Endothelial cell of umbilical vein (primary cell): ENCODE measurements at regions not wholly inside any gene's neighbourhood (a gene's known extent, or its start where the extent isn't known, plus 50 kb on each side); places are given as distances from the start of the nearest gene placed in this dataset.

Experiments
- BruUV-seq: library from RNA; stranded (reverse); fragments of 400-500 nt; replicated peaks from 2 replicates; lab custom pipeline; 2021; lab: Mats Ljungman, UMichigan
- CTCF ChIA-PET: fragments of 300-600, 350-600 bp; sonication (Branson Sonifier 250); formaldehyde crosslinking; loops from one replicate; lab custom pipeline; 2021; ENCODE audit warnings: antibody characterized with exemption, inconsistent platforms; lab: Charles Lee
- POLR2A ChIA-PET: fragments of 300-600, 350-600 bp; sonication (Branson Sonifier 250); formaldehyde crosslinking; loops from one replicate; lab custom pipeline; 2021; ENCODE audit warnings: antibody characterized with exemption, inconsistent platforms; lab: Charles Lee
- DNase-seq: peaks from one replicate; pipeline ENCODE4 v3.0.0-alpha.2; 2011; ENCODE audit warnings: low read depth, low spot score
- FAIRE-seq: peaks from 2 replicates; lab custom pipeline; 2011; peaks lifted over from hg19 to GRCh38; lab: Jason Lieb, UNC
- H2AFZ ChIP-seq: 2 replicates; pipeline ENCODE4 v1.6.0; 2012; ENCODE audit warnings: low read depth, low read length, control low read depth, inconsistent platforms
- H3K27ac ChIP-seq: 2 replicates; pipeline ENCODE4 v1.5.1; 2011; ENCODE audit warnings: low read depth, mild to moderate bottlenecking, control low read depth, low read length, moderate library complexity; ENCODE audit not compliant: insufficient read depth
- H3K27me3 ChIP-seq, 2 experiments: 2 replicates each; pipeline versions ENCODE4 v1.6.0 to v1.6.1; 2011; ENCODE audit warnings: low read length in 2 of 2, mixed read lengths in 1 of 2; ENCODE audit not compliant: control insufficient read depth in 2 of 2, insufficient read depth in 2 of 2
- H3K36me3 ChIP-seq, 2 experiments: 2 replicates in 1 of 2; 3 replicates in 1 of 2; pipeline ENCODE4 v1.5.1; 2011; ENCODE audit warnings: low read length in 2 of 2, mild to moderate bottlenecking in 1 of 2, moderate library complexity in 1 of 2; ENCODE audit not compliant: control insufficient read depth in 2 of 2, insufficient read depth in 2 of 2; ENCODE audit errors: extremely low read depth in 1 of 2
- H3K4me1 ChIP-seq: 3 replicates; pipeline ENCODE4 v1.5.1; 2011; ENCODE audit warnings: mild to moderate bottlenecking, low read length; ENCODE audit not compliant: control insufficient read depth, insufficient read depth; ENCODE audit errors: extremely low read depth
- H3K4me2 ChIP-seq: 2 replicates; pipeline ENCODE4 v1.6.1; 2011; ENCODE audit warnings: low read length, control low read depth, mixed read lengths; ENCODE audit not compliant: insufficient read depth
- H3K4me3 ChIP-seq, 3 experiments: fragments of 200-600 bp in 1 of 3; sonication (generic), shearing (Covaris generic) in 1 of 3; replicated peaks in 1 of 3; 2 replicates each; pipeline ENCODE4 v1.5.1; 2011 to 2016; ENCODE audit warnings: control low read depth in 3 of 3, low read length in 3 of 3, mild to moderate bottlenecking in 2 of 3, inconsistent platforms in 1 of 3, low read depth in 1 of 3, moderate library complexity in 1 of 3; ENCODE audit not compliant: insufficient read depth in 1 of 3
- H3K79me2 ChIP-seq: 2 replicates; pipeline ENCODE4 v1.6.0; 2012; ENCODE audit warnings: low read length, inconsistent platforms; ENCODE audit not compliant: control insufficient read depth, insufficient read depth
- H3K9ac ChIP-seq: replicated peaks from 2 replicates; pipeline ENCODE3; 2011; ENCODE audit warnings: low read length, control low read depth; ENCODE audit not compliant: insufficient read depth; ENCODE audit errors: extremely low read depth
- H3K9me1 ChIP-seq: replicated peaks from 3 replicates; pipeline ENCODE4 v1.6.0; 2011; ENCODE audit warnings: mild to moderate bottlenecking, low read length; ENCODE audit not compliant: control insufficient read depth, insufficient read depth; ENCODE audit errors: extremely low read depth
- H3K9me3 ChIP-seq: replicated peaks from 2 replicates; pipeline ENCODE4 v1.5.1; 2012; ENCODE audit warnings: low read length, inconsistent platforms; ENCODE audit not compliant: control insufficient read depth, insufficient read depth
- H4K20me1 ChIP-seq: replicated peaks from 2 replicates; pipeline ENCODE3; 2011; ENCODE audit warnings: mild to moderate bottlenecking, low read length; ENCODE audit not compliant: control insufficient read depth, insufficient read depth; ENCODE audit errors: extremely low read depth
- EZH2 ChIP-seq: IDR thresholded peaks from 2 replicates; pipeline ENCODE4 v1.6.1; 2012; ENCODE audit warnings: borderline replicate concordance, low read depth, mild to moderate bottlenecking, moderate library complexity, low read length, inconsistent platforms; ENCODE audit not compliant: severe bottlenecking
- GATA2 ChIP-seq: IDR thresholded peaks from 2 replicates; pipeline ENCODE4 v1.7.0; 2011; ENCODE audit warnings: low read depth, mild to moderate bottlenecking, moderate library complexity, mixed read lengths, low read length; ENCODE audit not compliant: insufficient read length, insufficient read depth
- JUN ChIP-seq: IDR thresholded peaks from 2 replicates; pipeline ENCODE4 v1.6.1; 2011; ENCODE audit warnings: borderline replicate concordance, low read depth; ENCODE audit not compliant: insufficient read length, insufficient read depth
- MYC ChIP-seq: IDR thresholded peaks from one replicate; pipeline ENCODE4 v1.6.1; 2011; ENCODE audit warnings: mild to moderate bottlenecking, low read depth, low read length
- POLR2A ChIP-seq: IDR thresholded peaks from 2 replicates; pipeline ENCODE4 v1.6.1; 2012; ENCODE audit warnings: low read depth, mild to moderate bottlenecking, control low read depth, low read length
- POLR2AphosphoS5 ChIP-seq: IDR thresholded peaks from 2 replicates; pipeline ENCODE4 v1.6.1; 2012; ENCODE audit warnings: low read depth, mild to moderate bottlenecking, control low read depth, low read length, moderate library complexity; ENCODE audit not compliant: insufficient read depth
- dilution Hi-C: fragments of 300-500 bp; cut with MboI; formaldehyde crosslinking; loops from one replicate; pipeline ENCODE4 v1.15.0; 2019; ENCODE audit warnings: low sequenced_read_pairs; ENCODE audit not compliant: extremely low pct_ligation_motif_present
- intact Hi-C: fragments of 100-400 bp; cut with micrococcal nuclease; formaldehyde crosslinking; loops from one replicate; pipeline ENCODE4 v1.10.0; 2022
- TF ChIP-seq, protein P1 (sequence below), 2 donors: IDR thresholded peaks; 1 replicate in 1 of 2; 2 replicates in 1 of 2; pipeline ENCODE4 v1.5.1; 2011; ENCODE audit warnings: low read length in 2 of 2, mild to moderate bottlenecking in 2 of 2, moderate library complexity in 2 of 2, control low read depth in 1 of 2, inconsistent platforms in 1 of 2, low read depth in 1 of 2; ENCODE audit not compliant: insufficient read depth in 1 of 2; ENCODE audit errors: extremely low read depth in 1 of 2

DNA sequence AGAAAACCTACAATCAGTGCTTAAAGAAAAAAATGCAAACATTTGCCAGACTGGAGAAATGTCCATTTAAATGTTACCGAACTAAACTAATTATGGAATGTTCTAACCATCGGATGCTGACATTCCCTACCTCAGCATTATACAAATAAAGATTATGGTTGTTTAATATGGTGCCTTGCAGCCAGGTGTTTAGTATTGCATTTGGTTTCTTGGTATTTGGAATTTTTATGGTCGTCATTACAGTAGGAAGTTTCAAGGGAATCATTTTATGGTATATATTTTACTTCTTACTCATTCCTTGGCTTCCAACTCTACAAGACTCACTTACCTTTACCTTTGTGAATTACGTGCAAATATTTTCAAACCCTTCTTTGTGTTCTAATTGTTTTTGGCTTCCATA, 103.1 kb upstream of the PNPLA4 start:
- Histone ChIP-seq H3K36me3 (no peaks in the 10 kb centered on the region), H3K9me1 (no peaks in the 10 kb centered on the region), H3K9me3 (no peaks in the 10 kb centered on the region), H3K9ac (no peak overlapping the region), H3K4me3 (no peak overlapping the region), H3K27me3 (no peaks in the 10 kb centered on the region), H4K20me1 (no peaks in the 10 kb centered on the region), H3K27ac (no peak overlapping the region), H3K4me1 (no peaks in the 10 kb centered on the region), H3K4me2 (no peak overlapping the region), H2AFZ (no peak overlapping the region), H3K79me2 (no peaks in the 10 kb centered on the region)
- POLR2A ChIA-PET = no interaction called here
- DNase-seq (no peak), FAIRE-seq (no peak)
- CTCF ChIA-PET = no interaction called here
- BruUV-seq = no TSS peak
- dilution Hi-C loops (no loop called here), intact Hi-C loops (no loop called here)
- TF ChIP-seq JUN = no peak
- TF ChIP-seq POLR2A = no peak
- TF ChIP-seq, protein P1, sequence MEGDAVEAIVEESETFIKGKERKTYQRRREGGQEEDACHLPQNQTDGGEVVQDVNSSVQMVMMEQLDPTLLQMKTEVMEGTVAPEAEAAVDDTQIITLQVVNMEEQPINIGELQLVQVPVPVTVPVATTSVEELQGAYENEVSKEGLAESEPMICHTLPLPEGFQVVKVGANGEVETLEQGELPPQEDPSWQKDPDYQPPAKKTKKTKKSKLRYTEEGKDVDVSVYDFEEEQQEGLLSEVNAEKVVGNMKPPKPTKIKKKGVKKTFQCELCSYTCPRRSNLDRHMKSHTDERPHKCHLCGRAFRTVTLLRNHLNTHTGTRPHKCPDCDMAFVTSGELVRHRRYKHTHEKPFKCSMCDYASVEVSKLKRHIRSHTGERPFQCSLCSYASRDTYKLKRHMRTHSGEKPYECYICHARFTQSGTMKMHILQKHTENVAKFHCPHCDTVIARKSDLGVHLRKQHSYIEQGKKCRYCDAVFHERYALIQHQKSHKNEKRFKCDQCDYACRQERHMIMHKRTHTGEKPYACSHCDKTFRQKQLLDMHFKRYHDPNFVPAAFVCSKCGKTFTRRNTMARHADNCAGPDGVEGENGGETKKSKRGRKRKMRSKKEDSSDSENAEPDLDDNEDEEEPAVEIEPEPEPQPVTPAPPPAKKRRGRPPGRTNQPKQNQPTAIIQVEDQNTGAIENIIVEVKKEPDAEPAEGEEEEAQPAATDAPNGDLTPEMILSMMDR (IDR thresholded peaks at IDR 0.05; ENCODE audit: extremely low read depth in 1 of 2, insufficient read depth in 1 of 2, low read depth in 1 of 2, low read length in 2 of 2) = no peak
- TF ChIP-seq MYC = no peak
- TF ChIP-seq EZH2 = no peak
- no peak for TF ChIP-seq POLR2AphosphoS5
- no peak for TF ChIP-seq GATA2

DNA sequence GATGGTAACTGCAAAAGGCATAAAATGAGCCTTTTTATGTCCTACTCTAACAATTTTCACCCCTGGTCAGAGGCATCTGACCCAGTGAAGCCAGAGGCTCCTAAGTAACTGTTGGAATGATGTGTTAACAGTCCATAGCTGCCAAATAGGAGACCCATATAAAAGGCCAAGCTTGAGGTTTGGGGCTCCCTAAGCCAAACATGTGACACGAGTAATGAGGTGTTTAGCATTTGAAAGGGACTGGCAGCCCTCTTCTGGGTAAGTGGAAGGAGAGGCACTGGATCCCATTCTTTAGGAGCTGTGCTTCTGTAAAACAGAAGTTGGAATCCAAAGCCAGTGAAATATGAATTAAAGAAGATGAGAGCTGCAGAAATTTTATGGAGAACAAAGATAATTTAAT, 100.6 kb upstream of the PNPLA4 start:
- no TSS peak for BruUV-seq
- TF ChIP-seq JUN = no peak
- TF ChIP-seq MYC = no peak
- TF ChIP-seq POLR2A = no peak
- TF ChIP-seq GATA2 = no peak
- no peaks in the 10 kb centered on the region for H3K36me3 ChIP-seq
- no peak overlapping the region for H3K27ac ChIP-seq
- intact Hi-C loops (no loop called here), dilution Hi-C loops (no loop called here)
- H3K4me1 ChIP-seq = no peaks in the 10 kb centered on the region
- no peak overlapping the region for H3K9ac ChIP-seq
- no peak overlapping the region for H3K4me2 ChIP-seq
- no peaks in the 10 kb centered on the region for H3K27me3 ChIP-seq
- no peaks in the 10 kb centered on the region for H3K79me2 ChIP-seq
- H4K20me1 ChIP-seq = no peaks in the 10 kb centered on the region
- no peaks in the 10 kb centered on the region for H3K9me3 ChIP-seq
- DNase-seq = no peak
- ChIA-PET POLR2A (no interaction called here), CTCF (no interaction called here)
- H2AFZ ChIP-seq = no peak overlapping the region
- no peaks in the 10 kb centered on the region for H3K9me1 ChIP-seq
- no peak for FAIRE-seq
- no peak overlapping the region for H3K4me3 ChIP-seq
